ENCODE measurements at regions not wholly inside any gene's neighbourhood (a gene's known extent, or its start where the extent isn't known, plus 50 kb on each side); places are given as distances from the start of the nearest gene placed in this dataset.
"Not testable (repeated sequence)": the region's sequence is repeated elsewhere in the genome, so short reads cannot be mapped to it uniquely, and the experiment has no call there.

GRCh38 chr10:8283166-8283905 is 228.8 kb downstream of the GATA3 start:
- DNase-seq: no peak

GRCh38 chr10:8283986-8284385 is 229.5 kb downstream of the GATA3 start:
- DNase-seq: no peak

- not testable (repeated sequence) for DNase-seq
These were observed 231.5 kb downstream of the GATA3 start for GRCh38 chr10:8285970-8286369.

GRCh38 chr10:8288600-8288999 is 234.1 kb downstream of the GATA3 start:
- DNase-seq: no peak

GRCh38 chr10:8289186-8289924 is 234.9 kb downstream of the GATA3 start:
- DNase-seq: no peak

- DNase-seq: no peak
These were observed 240.3 kb downstream of the GATA3 start for GRCh38 chr10:8294779-8295178.

- DNase-seq: no peak
These were observed 240.8 kb downstream of the GATA3 start for GRCh38 chr10:8295311-8295710.

GRCh38 chr10:8296090-8296733 is 241.7 kb downstream of the GATA3 start:
- no peak for DNase-seq

GRCh38 chr10:8296734-8297101 is 242.2 kb downstream of the GATA3 start:
- DNase-seq: no peak

- DNase-seq: no peak
These were observed 242.6 kb downstream of the GATA3 start for GRCh38 chr10:8297107-8297506.

GRCh38 chr10:8297959-8298358 is 243.5 kb downstream of the GATA3 start:
- no peak for DNase-seq

- no peak for DNase-seq
These were observed 244.5 kb downstream of the GATA3 start for GRCh38 chr10:8298896-8299570.

GRCh38 chr10:8300925-8301324 is 246.4 kb downstream of the GATA3 start:
- no peak for DNase-seq

GRCh38 chr10:8301333-8301732 is 246.8 kb downstream of the GATA3 start:
- no peak for DNase-seq

GRCh38 chr10:8301831-8302230 is 247.3 kb downstream of the GATA3 start:
- DNase-seq: no peak

GRCh38 chr10:8302565-8302964 is 248.1 kb downstream of the GATA3 start:
- DNase-seq: no peak

GRCh38 chr10:8304861-8305260 is 250.4 kb downstream of the GATA3 start:
- DNase-seq: no peak

- no peak for DNase-seq
These were observed 251.6 kb downstream of the GATA3 start for GRCh38 chr10:8305876-8306652.

- no peak for DNase-seq
These were observed 252.3 kb downstream of the GATA3 start for GRCh38 chr10:8306685-8307364.

GRCh38 chr10:8310930-8311329 is 256.4 kb downstream of the GATA3 start:
- DNase-seq: no peak

GRCh38 chr10:8311526-8312070 is 257.1 kb downstream of the GATA3 start:
- DNase-seq: no peak

- DNase-seq: no peak
These were observed 257.6 kb downstream of the GATA3 start for GRCh38 chr10:8312079-8312478.
